ENCODE measurements at regions not wholly inside any gene's neighbourhood (a gene's known extent, or its start where the extent isn't known, plus 50 kb on each side); places are given as distances from the start of the nearest gene placed in this dataset.
"Not testable (repeated sequence)": the region's sequence is repeated elsewhere in the genome, so short reads cannot be mapped to it uniquely, and the experiment has no call there.

DNA sequence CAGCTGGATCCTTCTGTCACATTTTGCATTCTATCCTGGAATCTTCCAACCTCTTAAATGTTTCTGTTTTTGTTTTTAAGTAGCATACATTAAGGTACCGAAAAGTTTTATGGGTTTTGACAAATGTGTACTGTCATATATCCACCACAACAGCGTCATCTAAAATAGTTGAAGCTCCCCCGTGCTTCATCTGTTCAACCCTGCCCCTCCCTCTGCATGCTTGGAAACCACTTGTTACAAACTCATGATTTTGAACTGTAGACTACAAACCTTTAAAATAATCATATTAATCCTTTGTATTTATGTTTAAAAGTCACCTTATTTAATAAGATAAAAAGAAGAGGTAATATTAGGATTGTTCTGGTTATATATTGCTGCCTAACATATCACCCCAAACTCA is 182.8 kb upstream of the SMIM30 start:
- DNase-seq (ENCODE audit: low spot score): no peak

DNA sequence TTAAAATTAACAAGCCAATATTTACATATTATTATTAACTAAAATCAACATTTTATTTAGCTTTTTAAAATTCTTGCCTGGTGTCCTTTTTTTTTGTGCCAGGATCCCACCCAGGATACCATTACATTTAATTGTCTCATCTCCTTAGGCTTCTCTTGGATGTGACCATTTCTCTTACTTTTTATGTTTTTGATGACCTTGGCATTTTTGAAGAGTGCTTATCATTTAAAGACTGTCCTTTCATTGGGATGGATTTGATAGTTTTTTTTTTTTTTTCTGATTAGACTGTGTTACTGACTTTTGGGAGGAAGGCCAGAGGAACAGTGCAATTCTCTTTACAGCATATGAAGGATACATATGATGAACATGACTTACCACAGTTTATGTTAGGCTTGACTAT is 181.4 kb upstream of the SMIM30 start:
- no peak for DNase-seq (ENCODE audit: low spot score)

DNA sequence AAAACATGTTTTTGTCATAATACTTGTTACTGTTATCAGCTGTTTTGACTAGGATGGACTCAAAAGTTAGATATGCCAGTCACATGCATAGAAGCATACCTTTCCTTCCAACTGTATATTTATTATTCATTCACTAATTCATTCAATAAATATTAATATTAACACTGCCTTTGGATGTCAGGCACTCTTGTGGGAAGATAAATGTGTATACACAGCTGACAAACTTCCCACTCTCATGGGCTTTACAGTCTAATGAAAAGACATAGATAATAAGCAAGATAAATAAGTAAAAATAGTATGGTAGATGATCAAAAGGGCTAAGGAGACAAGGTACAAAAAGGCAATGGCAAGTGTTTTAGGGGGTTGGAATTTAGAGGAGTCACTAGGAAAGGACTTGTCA is 180.1 kb upstream of the SMIM30 start:
- no peak for DNase-seq (ENCODE audit: low spot score)

DNA sequence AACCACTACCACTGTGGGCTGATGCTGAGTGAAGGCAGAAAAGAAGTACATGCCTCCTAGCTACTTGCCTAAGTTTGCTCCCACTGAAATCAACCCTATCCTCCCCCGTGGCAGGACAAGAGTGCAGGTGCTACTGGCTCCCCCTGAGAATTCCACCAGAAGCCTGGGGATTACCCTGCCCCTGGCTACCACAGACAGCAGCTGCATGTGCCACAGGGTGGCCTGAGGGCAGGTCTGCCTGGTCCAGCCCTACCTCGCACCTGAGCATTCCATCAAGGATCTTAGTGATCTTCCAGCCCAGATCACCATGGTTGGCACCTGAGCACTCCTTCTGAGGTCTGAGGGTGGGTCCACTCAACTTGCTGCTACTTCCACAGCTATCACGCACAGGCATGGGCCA is 176.4 kb upstream of the SMIM30 start:
- DNase-seq (ENCODE audit: low spot score): no peak

DNA sequence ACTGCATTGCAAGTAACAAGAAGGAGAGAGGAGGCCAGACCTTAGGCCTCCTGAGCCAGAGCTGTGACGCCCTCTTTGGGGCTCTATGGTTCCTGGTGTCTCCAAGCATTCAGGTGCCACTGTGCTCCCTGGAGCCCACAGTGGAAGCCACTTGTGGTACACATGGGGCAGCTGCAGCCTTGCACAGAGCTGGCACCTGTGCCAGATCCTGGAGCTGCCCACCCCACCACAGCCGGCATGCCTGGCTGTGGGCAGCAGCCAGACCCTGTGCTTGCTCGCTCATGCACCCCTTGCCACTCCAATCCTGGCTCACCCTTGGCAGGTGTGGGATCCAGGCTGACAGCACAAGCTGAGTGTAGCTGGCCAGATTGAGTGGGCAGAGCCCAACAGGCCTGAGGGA is 173.8 kb upstream of the SMIM30 start:
- DNase-seq (ENCODE audit: low spot score): no peak

DNA sequence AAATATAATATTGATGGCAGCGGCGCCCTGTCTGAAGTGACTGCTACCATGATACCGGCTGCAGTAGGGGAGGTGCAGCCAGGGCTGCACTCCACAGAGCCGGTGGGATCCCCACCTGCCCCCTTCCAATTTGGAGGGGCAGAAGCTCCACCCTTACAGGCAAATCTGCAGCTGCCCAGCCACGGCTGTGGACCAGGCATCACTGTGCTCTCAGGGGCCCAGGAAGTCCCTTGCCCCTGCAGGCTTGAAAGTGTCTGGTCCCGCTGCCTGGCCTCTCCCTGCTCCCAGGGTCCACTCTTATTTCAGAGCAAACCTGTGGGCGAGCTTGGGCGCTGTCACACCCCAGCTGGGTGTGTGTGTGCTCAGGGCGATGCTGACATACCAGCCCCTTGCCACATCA is 172.7 kb upstream of the SMIM30 start:
- DNase-seq (ENCODE audit: low spot score): no peak

DNA sequence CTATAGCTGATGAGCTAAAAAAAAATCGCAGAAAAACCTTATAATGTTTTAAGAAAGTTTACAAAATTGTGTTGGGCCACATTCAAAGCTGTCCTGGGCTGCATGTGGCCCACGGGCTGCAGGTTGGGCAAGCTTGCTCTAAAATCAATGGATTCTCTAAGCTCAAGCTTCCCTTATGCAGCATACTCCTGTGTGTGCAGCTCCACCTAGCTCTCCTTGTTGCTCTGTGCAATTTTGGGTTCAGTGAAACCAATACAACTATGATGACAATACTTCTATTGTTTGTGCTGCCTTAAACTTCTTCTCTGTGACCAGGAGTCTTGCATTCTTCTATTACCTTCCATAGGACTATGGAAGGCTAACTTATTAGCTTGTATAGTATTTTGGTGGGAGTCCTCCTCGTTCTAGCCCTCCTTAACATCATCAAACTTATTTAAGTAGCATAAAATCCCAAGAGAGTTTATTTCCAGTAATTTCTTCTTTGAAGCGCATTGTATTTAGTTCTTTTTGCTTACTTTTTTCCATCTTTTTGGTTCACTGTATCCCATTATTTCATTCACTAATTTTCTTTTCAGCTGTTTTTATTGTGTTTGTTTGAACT is 170.9 kb upstream of the SMIM30 start:
- no peak for DNase-seq (ENCODE audit: low spot score)

DNA sequence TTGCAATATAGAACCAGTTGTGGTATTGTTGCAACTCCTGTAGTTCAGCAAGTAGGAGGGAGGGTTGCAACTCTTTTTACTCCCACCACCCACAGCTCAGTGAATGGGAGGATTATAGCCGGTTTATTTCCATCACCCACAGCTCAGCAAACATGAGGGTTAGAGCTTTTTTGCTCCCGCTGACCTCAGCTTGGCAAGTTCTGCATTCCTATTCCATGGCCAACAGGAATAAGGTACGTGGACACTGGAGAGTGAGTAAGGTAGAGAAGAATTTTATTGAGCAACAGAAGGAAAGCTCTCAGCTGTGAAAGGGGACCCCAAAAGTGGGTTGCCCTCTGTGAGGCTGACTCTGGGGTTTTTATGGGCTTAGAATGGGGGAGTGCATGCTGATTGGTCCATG is 167.1 kb upstream of the SMIM30 start:
- no peak for DNase-seq (ENCODE audit: low spot score)

DNA sequence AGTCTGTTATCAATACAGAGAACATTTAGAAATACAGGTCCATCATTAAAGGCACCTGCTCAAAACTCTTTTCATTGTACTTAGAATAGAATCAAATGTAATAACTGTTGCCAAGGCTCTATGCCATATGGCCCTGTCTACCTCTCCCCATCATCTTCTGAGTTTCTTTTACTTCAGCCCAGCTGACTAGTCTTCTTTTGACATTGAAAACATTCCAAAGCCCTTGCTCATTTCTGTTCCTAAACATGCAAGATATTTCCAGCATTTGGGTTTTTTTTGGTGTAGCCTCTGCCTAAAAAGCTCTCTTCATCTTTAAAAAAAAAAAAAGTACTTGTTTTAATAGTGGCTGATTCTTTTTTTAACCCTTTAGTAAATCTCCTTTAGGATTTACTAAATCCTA is 165.5 kb upstream of the SMIM30 start:
- DNase-seq (ENCODE audit: low spot score): no peak

DNA sequence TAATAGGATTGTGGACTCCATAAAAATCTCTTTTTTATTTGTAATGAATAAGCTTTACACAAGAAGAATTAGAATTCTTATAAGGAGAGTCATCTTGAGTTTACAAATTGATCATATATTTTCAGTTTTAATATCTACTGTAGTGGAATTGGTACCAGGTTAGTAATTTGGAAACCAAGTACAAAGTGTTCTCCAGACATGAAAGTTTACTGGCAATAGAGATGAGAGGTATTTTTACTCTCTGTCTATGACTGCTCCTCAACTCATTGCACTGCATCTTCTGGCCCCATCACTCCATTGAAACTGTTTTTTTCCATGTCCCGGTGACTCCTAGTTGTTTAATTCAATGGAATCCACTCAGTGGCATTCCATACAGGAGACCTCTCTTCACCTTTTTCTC is 164.5 kb upstream of the SMIM30 start:
- no peak for DNase-seq (ENCODE audit: low spot score)

DNA sequence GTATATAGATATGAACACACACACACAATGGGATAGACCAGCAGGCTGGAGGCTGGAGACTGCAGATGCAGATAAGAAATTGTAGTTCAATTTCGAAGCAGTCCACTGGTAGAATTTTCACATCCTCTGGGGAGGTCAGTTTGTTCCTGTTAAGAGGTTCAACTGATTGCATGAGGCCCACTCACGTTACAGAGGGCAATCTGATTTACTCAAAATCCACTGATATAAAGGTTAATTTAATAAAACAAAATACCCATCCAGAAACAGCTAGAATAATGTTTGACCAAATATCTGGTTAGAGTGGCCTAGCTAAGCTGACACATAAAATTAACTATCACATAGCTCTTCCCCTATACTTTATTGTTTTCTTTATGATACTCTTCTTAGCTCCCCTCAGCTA is 162.9 kb upstream of the SMIM30 start:
- DNase-seq (ENCODE audit: low spot score): no peak

DNA sequence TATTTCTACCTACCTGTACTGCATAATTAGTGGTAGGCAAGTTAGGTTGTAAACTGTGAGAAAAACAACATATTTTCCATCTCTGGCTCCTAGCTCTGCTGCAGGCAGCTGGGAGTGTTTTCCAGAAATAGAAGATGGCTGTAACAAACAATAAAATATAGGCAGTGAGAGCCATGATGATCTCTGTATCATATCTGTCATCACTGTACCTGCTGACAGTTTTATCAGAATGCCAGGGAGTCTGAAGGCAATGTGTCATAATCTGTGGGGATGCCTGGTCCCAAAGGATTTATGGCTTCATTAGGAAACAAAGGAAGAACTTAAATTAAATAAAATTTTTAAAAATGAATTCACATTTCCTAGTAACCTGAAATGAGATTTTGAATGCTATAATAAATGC is 160.9 kb upstream of the SMIM30 start:
- DNase-seq (ENCODE audit: low spot score): no peak

DNA sequence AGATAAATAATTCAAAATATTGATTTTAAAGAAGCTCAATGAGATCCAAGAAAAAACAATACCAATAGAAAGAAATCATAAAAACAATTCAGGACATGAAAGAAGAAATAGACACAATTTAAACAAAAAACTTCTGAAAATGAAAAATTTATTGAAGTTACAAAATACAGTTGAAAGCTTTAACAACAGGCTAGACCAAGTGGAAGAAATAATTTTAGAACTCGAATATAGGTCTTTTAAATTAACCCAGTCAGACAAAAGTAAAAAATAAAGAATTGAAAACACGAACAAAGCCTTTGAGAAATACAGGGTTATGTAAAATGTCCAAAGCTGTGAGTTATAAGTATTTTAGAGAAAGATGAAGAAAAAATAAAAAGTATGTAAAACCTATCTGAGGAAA is 152.4 kb upstream of the SMIM30 start:
- no peak for DNase-seq (ENCODE audit: low spot score)

DNA sequence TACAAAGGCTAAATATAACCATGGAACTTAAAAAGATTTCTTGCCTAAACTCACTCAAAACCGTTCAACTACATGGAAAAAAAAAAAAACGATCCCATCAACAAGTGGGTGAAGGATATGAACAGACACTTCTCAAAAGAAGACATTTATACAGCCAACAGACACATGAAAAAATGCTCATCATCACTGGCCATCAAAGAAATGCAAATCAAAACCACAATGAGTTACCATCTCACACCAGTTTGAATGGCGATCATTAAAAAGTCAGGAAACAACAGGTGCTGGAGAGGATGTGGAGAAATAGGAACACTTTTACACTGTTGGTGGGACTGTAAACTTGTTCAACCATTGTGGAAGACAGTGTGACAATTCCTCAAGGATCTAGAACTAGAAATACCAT is 151.2 kb upstream of the SMIM30 start:
- not testable (repeated sequence) for DNase-seq (ENCODE audit: low spot score)

DNA sequence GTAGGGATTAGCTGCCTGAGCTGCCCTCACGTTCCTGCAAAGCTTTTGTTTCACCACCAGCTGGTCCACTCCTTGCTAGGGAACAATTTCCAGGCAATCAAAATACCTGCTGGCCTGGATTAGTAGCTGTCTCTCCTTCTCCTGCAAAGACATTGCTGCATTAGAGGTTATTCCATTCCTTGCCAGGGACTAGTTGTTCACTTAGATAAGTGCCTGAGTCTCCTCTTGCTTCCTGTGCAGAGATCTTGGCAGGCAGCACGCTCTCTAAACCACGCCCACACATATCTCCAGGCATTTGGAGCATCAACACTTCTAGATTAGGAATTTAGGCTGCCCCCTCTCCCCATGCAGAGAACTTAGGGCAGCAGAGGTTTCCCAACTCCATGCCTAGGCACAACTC is 150.4 kb upstream of the SMIM30 start:
- no peak for DNase-seq (ENCODE audit: low spot score)

DNA sequence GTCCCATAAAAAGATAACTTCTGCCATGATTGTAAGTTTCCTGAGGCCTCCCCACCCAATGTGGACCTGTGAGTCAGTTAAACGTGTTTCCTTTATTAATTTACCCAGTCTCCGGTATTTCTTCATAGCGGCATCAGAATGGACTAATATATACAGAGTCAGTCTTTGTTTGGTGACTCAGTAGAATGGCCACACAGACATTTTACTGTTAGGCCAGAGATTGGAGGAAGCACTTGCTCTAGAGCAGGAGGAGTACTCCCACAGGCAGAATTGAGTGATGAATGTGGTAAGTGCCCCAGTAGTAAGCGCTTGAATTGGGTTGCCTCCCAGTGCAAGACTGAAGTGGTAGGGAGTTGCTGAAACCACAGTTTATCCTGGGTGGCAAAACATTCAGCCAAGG is 149.5 kb upstream of the SMIM30 start:
- no peak for DNase-seq (ENCODE audit: low spot score)

DNA sequence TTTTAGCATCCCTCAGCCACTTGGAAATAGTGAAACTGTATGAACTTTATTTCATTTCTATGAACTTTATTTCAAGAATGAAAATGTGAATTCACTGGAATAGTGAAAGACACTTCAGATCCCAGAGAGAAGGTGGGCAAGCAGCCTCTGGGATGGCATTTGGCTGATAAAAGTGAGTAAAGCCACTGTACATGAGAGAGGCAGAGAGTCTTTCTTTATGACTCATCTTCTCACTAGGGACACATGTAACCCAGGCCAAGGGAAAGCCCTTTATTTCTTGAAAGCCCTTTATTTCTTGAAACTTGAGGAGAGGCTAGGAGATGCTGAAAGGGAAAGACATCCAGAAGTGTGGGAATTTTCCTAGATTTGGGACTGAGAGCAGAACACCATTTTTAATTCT is 148.9 kb upstream of the SMIM30 start:
- no peak for DNase-seq (ENCODE audit: low spot score)

DNA sequence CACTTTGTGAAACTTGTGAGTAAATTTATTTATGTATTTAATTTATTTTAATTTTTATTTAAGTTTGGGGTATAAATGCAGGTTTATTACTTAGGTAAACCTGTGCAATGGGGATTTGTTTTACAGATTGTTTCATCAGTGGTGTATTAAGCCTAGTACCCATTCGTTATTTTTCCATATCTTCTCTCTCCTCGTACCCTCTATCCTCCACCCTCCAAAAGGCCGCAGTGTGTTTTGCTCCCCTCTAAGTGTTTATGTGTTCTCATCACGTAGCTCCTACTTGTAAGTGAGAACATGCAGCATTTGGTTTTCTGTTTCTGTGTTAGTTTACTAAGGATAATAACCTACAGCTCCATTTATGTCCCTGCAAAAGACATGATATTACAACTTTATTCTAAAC is 145.4 kb upstream of the SMIM30 start:
- no peak for DNase-seq (ENCODE audit: low spot score)

DNA sequence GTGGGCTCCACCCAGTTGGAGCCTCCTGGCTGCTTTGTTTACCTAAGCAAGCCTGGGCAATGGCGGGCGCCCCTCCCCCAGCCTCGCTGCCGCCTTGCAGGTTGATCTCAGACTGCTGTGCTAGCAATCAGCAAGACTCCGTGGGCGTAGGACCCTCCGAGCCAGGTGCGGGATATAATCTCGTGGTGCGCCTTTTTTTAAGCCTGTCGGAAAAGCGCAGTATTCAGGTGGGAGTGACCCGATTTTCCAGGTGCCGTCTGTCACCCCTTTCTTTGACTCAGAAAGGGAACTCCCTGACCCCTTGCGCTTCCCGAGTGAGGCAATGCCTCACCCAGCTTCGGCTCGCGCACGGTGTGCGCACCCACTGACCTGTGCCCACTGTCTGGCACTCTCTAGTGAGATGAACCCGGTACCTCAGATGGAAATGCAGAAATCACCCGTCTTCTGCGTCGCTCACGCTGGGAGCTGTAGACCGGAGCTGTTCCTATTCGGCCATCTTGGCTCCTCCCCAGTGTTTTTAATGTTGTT is 144.9 kb upstream of the SMIM30 start:
- DNase-seq (ENCODE audit: low spot score): not testable (repeated sequence)

DNA sequence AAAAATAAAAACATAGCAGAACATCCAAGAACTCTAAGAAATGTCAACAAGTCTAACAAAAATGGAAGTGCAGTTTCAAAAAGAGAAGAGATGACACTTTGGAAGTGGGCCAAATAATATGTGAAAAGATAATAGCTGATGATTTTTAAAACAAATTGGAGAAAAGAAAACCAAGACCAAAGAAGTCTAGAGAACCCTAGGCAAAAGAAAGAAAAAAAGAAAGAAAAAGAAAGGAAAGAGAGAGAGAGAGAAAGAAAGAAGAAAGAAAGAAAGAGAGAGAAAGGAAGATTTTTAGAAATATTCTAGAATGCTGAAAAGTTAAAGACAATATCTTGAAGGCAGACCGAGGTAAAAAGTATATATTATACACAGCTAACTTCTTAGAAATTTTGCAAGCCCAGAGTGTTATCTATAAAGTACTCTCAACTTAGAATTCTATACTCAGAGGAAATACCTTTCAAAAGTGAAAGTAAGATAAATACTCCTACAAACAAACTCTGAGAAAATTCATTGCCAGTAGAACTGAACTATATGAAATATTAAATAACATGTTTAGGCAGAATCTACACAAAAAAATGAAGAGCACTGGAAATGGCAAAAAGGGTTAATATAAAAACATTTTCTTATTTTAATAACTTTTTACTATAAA is 138.7 kb upstream of the SMIM30 start:
- DNase-seq (ENCODE audit: low spot score): no peak

DNA sequence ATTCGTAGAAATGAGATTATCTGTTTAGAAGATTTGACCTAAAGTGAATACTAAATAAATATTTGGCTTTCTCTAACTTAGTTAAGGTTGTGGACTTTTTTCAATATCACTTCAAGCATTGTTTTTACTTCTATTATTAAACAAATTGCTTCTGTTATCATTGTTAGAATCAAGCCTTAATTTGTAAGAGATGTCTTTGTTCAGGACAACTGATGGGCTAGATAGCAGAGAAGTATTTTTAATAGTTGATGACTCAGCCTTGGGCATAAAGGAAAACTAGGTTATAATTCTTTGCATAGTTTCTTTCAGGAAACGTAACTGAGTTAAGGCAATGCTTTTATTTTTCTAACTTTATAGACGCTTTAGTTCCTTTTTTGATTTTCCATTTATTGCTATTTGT is 128.8 kb upstream of the SMIM30 start:
- no peak for DNase-seq (ENCODE audit: low spot score)

DNA sequence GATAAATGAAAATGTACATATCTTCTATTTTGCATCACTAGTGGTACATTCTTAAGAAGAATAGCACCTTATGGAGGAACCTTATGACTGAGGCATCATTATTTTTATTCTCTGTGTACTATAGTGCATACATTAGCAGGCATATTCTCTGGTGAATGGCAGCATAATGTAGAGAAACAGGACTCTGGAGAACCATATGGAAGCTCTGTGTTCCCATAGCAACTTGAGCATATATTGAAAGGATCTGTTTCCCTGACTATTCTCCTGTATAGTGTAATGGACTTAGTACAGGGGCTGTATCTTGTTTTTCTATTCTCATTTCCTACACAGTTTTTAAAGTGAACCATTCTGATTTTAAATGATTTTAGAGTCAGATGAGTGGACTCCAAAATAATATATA is 128.4 kb upstream of the SMIM30 start:
- DNase-seq (ENCODE audit: low spot score): no peak

DNA sequence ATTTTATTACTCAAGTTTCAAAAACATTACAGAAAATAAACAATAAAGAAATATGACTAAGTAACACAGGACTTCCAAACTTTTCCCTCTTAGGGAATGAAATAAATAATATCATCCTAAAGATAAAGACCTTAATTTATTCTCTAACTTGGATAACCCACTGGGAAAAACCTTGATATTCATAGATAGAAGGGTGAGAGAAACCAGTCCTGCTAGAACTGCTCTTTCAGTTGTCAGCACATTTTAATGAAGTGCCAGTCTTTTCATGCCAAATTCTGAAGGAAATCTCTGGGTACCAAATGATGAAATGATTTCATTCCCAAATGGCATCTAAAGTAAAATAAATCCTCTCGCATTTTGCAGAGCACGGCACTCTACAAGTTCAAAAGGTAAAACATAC is 114.5 kb upstream of the SMIM30 start:
- no peak for DNase-seq (ENCODE audit: low spot score)

DNA sequence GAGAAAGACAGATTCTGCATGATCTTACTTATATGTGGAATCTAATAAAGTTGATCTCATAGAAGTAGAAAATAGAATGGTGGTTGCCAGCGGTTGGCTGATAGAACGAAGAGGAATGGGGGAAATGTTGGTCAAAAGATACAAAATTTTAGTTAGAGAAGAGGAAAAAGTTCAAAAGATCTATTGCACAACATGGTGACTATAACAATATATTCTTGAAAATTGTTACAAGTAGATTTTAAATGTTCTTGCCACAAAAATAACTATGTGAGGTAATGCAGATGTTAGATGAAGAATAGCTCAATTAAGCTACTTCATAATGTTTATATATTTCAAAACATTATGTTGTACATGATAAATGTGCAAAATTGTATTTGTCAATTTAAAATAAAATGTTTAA is 112.3 kb upstream of the SMIM30 start:
- no peak for DNase-seq (ENCODE audit: low spot score)

Data from kidney capillary endothelial cell (primary cell).